Right lobe of liver (tissue), 4 donors: ENCODE measurements at regions not wholly inside any gene's neighbourhood (a gene's known extent, or its start where the extent isn't known, plus 50 kb on each side); places are given as distances from the start of the nearest gene placed in this dataset.

ENCODE experiments used
- POLR2A ChIP-seq: fragments of 450-650 bp; IDR thresholded peaks from one replicate; pipeline ENCODE4 v1.6.1; 2017; ENCODE audit warnings: antibody characterized with exemption, mild to moderate bottlenecking
- TF ChIP-seq, protein P1 (sequence below), 4 donors: fragments of 200-600 bp in 3 of 4; fragments of 450-650 bp in 1 of 4; IDR thresholded peaks; one replicate each; pipeline versions ENCODE4 v1.5.1 to v1.8.0; 2016 to 2022; ENCODE audit warnings: antibody characterized with exemption in 4 of 4, mild to moderate bottlenecking in 2 of 4
- donor health status: DM: no; HTN: no; CAD: no.
- donor health status: DM: no; HTN: no; CAD: no.
- donor health status: DM: no; HTN: yes; CAD: no.

DNA sequence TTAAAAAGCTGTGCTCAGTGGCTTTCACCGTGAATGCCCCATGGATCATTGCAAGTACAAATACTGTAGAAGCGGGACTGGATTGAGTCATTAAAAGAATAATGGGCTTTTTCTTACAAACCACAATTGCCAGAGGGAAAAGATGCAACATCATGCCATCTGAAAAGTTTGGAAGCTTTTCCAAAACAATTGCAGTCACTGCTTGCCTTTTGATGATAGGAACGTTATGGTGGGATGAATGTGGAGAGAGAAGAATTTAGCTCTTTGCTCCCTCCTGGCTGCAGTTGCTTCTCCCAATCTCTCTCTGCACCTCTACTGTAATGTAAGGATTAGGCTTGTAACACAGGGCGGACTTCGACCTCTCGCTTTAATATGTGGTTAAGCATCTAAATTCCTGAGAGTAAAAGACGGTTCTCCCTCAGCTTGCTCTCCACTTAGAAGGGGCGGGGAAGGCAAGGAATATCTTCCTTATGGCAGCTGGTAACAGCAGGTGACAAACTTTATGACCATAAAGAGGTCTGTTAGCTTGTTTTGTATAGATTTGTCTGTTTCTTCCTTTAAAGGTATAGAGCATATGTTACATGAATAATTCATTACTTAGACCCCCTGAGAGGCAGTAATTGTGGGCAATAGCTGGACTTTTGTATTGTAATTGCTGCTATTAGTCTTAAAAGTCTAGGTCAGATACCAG is 376.1 kb downstream of the UTRN start:
- TF ChIP-seq, protein P1, sequence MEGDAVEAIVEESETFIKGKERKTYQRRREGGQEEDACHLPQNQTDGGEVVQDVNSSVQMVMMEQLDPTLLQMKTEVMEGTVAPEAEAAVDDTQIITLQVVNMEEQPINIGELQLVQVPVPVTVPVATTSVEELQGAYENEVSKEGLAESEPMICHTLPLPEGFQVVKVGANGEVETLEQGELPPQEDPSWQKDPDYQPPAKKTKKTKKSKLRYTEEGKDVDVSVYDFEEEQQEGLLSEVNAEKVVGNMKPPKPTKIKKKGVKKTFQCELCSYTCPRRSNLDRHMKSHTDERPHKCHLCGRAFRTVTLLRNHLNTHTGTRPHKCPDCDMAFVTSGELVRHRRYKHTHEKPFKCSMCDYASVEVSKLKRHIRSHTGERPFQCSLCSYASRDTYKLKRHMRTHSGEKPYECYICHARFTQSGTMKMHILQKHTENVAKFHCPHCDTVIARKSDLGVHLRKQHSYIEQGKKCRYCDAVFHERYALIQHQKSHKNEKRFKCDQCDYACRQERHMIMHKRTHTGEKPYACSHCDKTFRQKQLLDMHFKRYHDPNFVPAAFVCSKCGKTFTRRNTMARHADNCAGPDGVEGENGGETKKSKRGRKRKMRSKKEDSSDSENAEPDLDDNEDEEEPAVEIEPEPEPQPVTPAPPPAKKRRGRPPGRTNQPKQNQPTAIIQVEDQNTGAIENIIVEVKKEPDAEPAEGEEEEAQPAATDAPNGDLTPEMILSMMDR (IDR thresholded peaks at IDR 0.05) = no peak
- no peak for TF ChIP-seq POLR2A
